Ectodermal cell (in vitro differentiated cells): ENCODE measurements at regions not wholly inside any gene's neighbourhood (a gene's known extent, or its start where the extent isn't known, plus 50 kb on each side); places are given as distances from the start of the nearest gene placed in this dataset.

Experiments
- H3K27ac ChIP-seq: 2 replicates; pipeline ENCODE4 v1.7.0; 2013; ENCODE audit warnings: mild to moderate bottlenecking, low read depth, low read length; ENCODE audit not compliant: insufficient read depth, poor library complexity, severe bottlenecking
- H3K27me3 ChIP-seq: 2 replicates; pipeline ENCODE4 v1.7.0; 2013; ENCODE audit warnings: mild to moderate bottlenecking, low read length; ENCODE audit not compliant: insufficient read depth, control insufficient read depth, poor library complexity, severe bottlenecking
- H3K36me3 ChIP-seq: one replicate; pipeline ENCODE4 v1.7.0; 2013; ENCODE audit warnings: low read length; ENCODE audit not compliant: control insufficient read depth, insufficient read depth
- H3K4me1 ChIP-seq: one replicate; pipeline ENCODE4 v1.7.0; 2013; ENCODE audit warnings: low read length; ENCODE audit not compliant: control insufficient read depth, insufficient read depth
- H3K4me3 ChIP-seq: 2 replicates; pipeline ENCODE4 v1.7.0; 2013; ENCODE audit warnings: low read depth, low read length, control low read depth; ENCODE audit not compliant: insufficient read depth
- H3K9me3 ChIP-seq: 2 replicates; pipeline ENCODE4 v1.7.0; 2013; ENCODE audit warnings: mild to moderate bottlenecking, low read length, moderate library complexity; ENCODE audit not compliant: control insufficient read depth
- WGBS, 2 experiments: methylation state at CpG; one replicate each; pipeline ENCODE4 v1.1.7; 2013; ENCODE audit warnings: missing lambda C conversion rate in 2 of 2; 5-methylcytosine and 5-hydroxymethylcytosine counted together

DNA sequence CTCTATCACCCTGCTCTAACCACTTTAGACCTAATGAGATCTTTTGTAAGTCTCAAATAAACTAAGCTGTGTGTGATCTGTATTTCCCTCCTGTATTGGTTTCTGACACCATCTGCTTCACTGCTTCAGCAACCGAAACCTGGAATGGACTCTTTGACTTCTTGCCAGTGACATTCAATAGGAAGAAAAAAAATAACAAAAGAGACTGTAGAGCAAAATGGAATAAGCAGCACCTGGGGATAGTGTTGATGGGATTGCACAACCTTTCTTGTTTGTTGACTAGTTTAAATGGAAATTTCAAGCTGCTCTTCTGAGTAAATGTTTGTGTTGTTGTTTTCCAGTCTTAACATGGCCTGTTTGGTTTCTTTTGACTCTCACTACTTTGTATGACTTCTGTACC lies 888.6 kb upstream of the SEL1L start:
- no peak overlapping the region for H3K4me3 ChIP-seq
- WGBS, 2 experiments: 100% methylated on average over 1 of the region's 1 CpG

DNA sequence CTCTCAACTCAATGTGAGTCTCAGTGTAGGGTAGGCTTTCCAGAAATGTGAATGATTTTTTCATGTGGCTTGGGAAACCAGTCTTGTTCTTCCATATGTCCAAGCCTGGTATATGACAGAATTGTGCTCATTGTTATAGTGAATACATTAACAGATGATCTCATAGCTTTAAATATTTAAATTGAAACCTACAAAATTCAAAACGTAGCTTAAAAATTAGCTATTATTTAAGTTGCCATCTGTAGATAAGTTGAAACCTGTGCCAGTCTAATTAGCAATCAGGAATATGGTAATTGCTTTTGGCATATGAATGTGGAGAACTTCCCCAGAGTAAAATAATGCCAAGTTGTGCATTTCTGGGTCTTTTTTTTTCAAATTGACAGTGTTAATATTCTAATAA lies 891.6 kb upstream of the SEL1L start:
- Histone ChIP-seq H3K4me3 (no peak overlapping the region), H3K27me3 (no peaks in the 10 kb centered on the region), H3K36me3 (no peaks in the 10 kb centered on the region), H3K27ac (no peak overlapping the region), H3K9me3 (no peaks in the 10 kb centered on the region), H3K4me1 (no peaks in the 10 kb centered on the region)
- 100% methylated on average over 1 of the region's 1 CpG; no CpG with 5 or more reads in 1 of the 2 experiments for WGBS, 2 experiments

More for the DNA sequence above, 888.6 kb upstream of the SEL1L start:
- no peaks in the 10 kb centered on the region for H3K27me3 ChIP-seq
- no peak overlapping the region for H3K27ac ChIP-seq
- no peaks in the 10 kb centered on the region for H3K36me3 ChIP-seq
- H3K9me3 ChIP-seq: no peaks in the 10 kb centered on the region
- H3K4me1 ChIP-seq: no peaks in the 10 kb centered on the region

DNA sequence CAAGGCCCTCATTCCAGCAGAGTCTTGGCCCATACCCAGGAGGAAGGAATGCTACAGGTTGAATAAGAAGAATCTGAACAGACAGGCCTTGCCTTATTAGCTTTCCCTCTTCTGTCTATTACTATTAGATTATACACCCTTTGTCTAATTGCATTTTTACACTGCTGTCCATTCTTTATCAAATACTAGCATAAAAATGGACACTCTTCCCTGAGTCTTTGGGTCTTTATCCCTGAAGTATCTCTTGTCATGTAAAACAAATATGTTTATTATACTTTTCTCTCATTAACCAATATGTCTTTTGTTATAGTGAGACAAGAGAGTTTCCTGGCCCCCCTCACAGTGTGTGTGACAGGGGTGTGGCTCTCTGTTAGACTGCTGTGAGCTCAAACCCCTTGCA lies 897.4 kb upstream of the SEL1L start:
- Histone ChIP-seq H3K4me3 (no peak overlapping the region), H3K27ac (no peak overlapping the region), H3K27me3 (no peaks in the 10 kb centered on the region), H3K4me1 (peaks cover 5% of the 10 kb centered on the region), H3K36me3 (no peaks in the 10 kb centered on the region), H3K9me3 (no peaks in the 10 kb centered on the region)

- H3K27ac ChIP-seq: no peak overlapping the region
- H3K4me1 ChIP-seq: peaks cover 5% of the 10 kb centered on the region
- WGBS, 2 experiments: 69 to 75% methylated on average over 2 to 3 of the region's 3 CpGs
- H3K4me3 ChIP-seq: no peak overlapping the region
- no peaks in the 10 kb centered on the region for H3K36me3 ChIP-seq
- H3K27me3 ChIP-seq: no peaks in the 10 kb centered on the region
- H3K9me3 ChIP-seq: no peaks in the 10 kb centered on the region
These were observed 898.9 kb upstream of the SEL1L start for GRCh38 chr14:82432301-82433105.

DNA sequence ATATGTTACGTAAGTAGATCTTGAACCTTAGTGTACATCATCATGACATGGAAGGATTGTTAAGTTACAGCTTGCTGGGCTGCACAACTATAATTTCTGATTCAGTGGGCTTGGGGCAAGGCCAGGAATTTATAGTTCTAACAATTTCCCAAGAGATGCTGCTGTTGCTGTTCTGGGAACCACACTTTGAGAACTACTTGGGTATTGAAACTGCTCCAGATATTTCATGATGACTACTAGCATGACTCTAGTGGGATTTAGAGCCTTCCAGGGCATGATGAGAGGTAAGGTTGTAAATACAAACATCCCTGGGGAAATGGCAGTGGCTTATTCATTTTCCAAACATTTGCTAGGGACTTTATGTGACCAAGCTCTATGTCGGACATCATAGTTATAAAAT lies 904.8 kb upstream of the SEL1L start:
- Histone ChIP-seq H3K4me1 (no peaks in the 10 kb centered on the region), H3K9me3 (no peaks in the 10 kb centered on the region), H3K4me3 (no peak overlapping the region), H3K27ac (no peak overlapping the region), H3K36me3 (no peaks in the 10 kb centered on the region), H3K27me3 (no peaks in the 10 kb centered on the region)
- WGBS, 2 experiments: 78 to 100% methylated on average over 1 to 2 of the region's 2 CpGs

- Histone ChIP-seq H3K27ac (no peak overlapping the region), H3K27me3 (no peaks in the 10 kb centered on the region), H3K4me1 (no peaks in the 10 kb centered on the region), H3K9me3 (no peaks in the 10 kb centered on the region), H3K36me3 (no peaks in the 10 kb centered on the region), H3K4me3 (no peak overlapping the region)
- WGBS, 2 experiments: 96 to 97% methylated on average over 3 of the region's 3 CpGs
These were observed 907.6 kb upstream of the SEL1L start for GRCh38 chr14:82441270-82441669.

DNA sequence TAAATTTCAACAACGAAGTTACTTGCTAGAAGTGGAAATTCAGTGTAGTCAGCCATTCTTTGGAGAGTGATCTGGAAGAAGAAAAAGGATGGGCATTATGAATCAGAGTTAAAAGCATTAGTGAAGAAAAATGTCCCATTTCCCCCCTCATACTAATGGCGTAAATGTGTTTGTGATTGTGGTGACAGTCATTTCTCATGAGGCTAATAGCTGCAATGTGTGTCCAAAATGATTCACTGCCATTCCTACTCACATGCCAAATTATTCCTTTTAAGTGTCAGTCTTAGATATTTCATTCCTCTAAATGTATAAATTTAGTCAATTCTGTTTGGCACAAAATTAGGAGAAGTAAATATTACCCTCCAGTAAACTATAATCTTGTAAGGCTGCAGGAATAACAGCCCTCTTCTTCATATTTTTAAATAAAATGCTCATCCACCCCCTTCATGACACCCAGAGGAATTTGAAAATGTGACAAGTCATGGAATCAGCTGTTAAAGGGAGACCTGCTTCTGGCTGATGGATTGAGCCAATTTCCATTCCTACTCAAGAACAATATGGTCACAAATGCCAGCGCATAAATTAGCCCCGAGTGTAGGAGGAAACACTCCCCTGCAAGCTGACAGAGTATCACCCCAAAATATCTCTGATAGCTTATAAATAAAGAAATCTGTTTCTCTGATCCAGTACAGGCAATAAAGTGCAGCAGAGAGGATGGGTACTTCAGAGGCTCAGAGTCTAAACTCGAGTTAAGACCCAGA lies 912.3 kb upstream of the SEL1L start:
- Histone ChIP-seq H3K27ac (no peak overlapping the region), H3K36me3 (no peaks in the 10 kb centered on the region), H3K27me3 (no peaks in the 10 kb centered on the region), H3K9me3 (no peaks in the 10 kb centered on the region), H3K4me1 (no peaks in the 10 kb centered on the region), H3K4me3 (no peak overlapping the region)
- 86 to 93% methylated on average over 4 to 5 of the region's 5 CpGs for WGBS, 2 experiments

DNA sequence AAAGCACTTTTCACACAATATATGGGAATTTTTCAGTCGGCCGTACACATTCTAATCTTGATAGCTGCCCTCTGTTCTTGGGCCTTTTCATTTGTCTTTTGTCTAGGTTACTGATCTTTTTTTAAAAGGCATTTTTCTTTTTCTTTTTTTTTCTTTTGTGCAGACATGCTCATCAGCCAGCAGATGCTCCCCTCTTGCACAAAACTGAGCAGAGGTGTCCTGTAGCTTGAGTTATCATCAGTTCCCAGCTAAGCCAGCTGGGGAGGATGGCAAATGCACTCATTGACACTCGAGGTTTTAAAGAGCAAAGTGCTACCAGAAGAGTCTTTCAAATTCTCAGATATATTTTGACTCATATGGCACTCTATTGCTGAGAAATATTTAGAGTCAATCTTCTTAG lies 913.9 kb upstream of the SEL1L start:
- H3K4me1 ChIP-seq: no peaks in the 10 kb centered on the region
- no peaks in the 10 kb centered on the region for H3K9me3 ChIP-seq
- no peaks in the 10 kb centered on the region for H3K27me3 ChIP-seq
- 83% methylated on average over 3 of the region's 3 CpGs for WGBS, 2 experiments
- no peak overlapping the region for H3K4me3 ChIP-seq
- no peak overlapping the region for H3K27ac ChIP-seq
- no peaks in the 10 kb centered on the region for H3K36me3 ChIP-seq

- Histone ChIP-seq H3K27me3 (no peaks in the 10 kb centered on the region), H3K36me3 (no peaks in the 10 kb centered on the region), H3K27ac (no peak overlapping the region), H3K4me1 (no peaks in the 10 kb centered on the region), H3K9me3 (no peaks in the 10 kb centered on the region), H3K4me3 (no peak overlapping the region)
- WGBS, 2 experiments: 81 to 90% methylated on average over 3 to 4 of the region's 5 CpGs
These were observed 916.3 kb upstream of the SEL1L start for GRCh38 chr14:82449926-82450468.

- H3K36me3 ChIP-seq: no peaks in the 10 kb centered on the region
- no peak overlapping the region for H3K27ac ChIP-seq
- H3K27me3 ChIP-seq: no peaks in the 10 kb centered on the region
- no peaks in the 10 kb centered on the region for H3K9me3 ChIP-seq
- H3K4me1 ChIP-seq: no peaks in the 10 kb centered on the region
- no peak overlapping the region for H3K4me3 ChIP-seq
These were observed 918.0 kb upstream of the SEL1L start for GRCh38 chr14:82451675-82452074.
